Erythroblast (primary cell): ENCODE measurements at regions not wholly inside any gene's neighbourhood (a gene's known extent, or its start where the extent isn't known, plus 50 kb on each side); places are given as distances from the start of the nearest gene placed in this dataset.

Experiments used
- GATA1 ChIP-seq: IDR thresholded peaks from 2 replicates; pipeline ENCODE4 v1.6.1; 2011; ENCODE audit warnings: low read depth, mild to moderate bottlenecking, control low read depth, low read length, moderate library complexity
- POLR2A ChIP-seq: IDR thresholded peaks from 2 replicates; pipeline ENCODE4 v1.6.1; 2011; ENCODE audit warnings: mild to moderate bottlenecking, low read length

DNA sequence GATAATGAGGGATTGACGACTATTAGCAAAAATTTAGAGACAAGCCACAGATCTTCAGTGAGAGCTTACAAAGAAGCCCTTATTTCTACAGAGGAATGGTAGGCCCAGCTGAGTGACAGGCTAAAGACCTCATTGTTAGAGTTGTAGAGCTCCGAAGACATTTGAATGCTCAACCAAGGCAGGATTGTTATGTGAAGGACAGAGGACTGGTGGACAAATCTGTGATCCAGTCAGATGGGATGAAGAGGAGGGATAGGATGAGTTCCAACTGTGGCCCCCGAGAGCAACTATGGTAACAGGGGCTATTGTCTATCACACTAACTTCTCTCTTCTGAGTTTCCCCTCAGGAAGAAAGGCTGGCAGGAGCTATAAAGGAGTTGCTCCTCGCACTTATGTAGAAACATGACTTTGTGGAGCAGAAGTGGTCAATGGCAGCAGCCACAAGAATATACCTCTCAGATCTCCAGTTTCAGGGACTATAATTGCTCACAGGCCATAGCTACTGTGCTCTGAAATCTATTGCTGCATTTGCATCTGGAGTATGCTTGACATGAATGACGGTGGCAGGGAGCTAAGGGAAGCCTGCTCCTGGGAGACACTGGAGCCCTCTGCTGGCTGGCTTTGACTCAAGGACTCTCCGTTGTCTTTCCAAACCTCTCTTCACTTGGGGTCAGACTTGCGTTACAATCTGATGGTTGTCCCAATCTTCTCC is 50.3 kb upstream of the GREB1L start:
- TF ChIP-seq POLR2A, result no peak
- TF ChIP-seq GATA1, result no peak
